ENCODE measurements at regions not wholly inside any gene's neighbourhood (a gene's known extent, or its start where the extent isn't known, plus 50 kb on each side); places are given as distances from the start of the nearest gene placed in this dataset.

GRCh38 chr22:25420925-25421904 lies 143.3 kb upstream of the GRK3 start:
- no peak overlapping the region for H3K9ac ChIP-seq (ENCODE audit: low read length)
- no peak overlapping the region for H3K27ac ChIP-seq (ENCODE audit: low read depth, low read length)
- POLR2A ChIA-PET: no interaction called here
- RAD21 ChIA-PET (ENCODE audit: low non-redundant PET in 1 of 2, low total read pairs in 2 of 2, uncharacterized antibody in 2 of 2, unreplicated experiment in 2 of 2): no interaction called here
- intact Hi-C loops (cut with micrococcal nuclease): no loop called here
- H2AFZ ChIP-seq (ENCODE audit: low read depth, low read length, poor library complexity, severe bottlenecking): no peak overlapping the region
- no peak overlapping the region for H3K4me3 ChIP-seq (replicated peaks in 1 of 2; ENCODE audit: low read depth in 1 of 2, low read length in 2 of 2)
- CTCF ChIA-PET: interaction anchor here (1.0 kb wide), 1 partner anchor 352 kb away, joined by 3 read pairs; no protein-coding TSS in a partner anchor
- H3K4me2 ChIP-seq (ENCODE audit: low read length): no peak overlapping the region
- no peaks in the 10 kb centered on the region for H3K9me3 ChIP-seq (ENCODE audit: control insufficient read depth in 1 of 2, insufficient read depth in 1 of 2, low read depth in 1 of 2, low read length in 2 of 2)
- no TSS peak for BruUV-seq (replicated peaks)
- no peaks in the 10 kb centered on the region for H3K36me3 ChIP-seq (ENCODE audit: control insufficient read depth in 1 of 2, insufficient read depth in 2 of 2, low read length in 2 of 2)
- TF ChIP-seq EGR1 (IDR thresholded peaks at IDR 0.05; ENCODE audit: low read depth) (no peak), REST (IDR thresholded peaks at IDR 0.05; ENCODE audit: low read depth) (no peak), SIN3A (IDR thresholded peaks at IDR 0.05; ENCODE audit: low read depth) (no peak)
- no peaks in the 10 kb centered on the region for H3K9me2 ChIP-seq (ENCODE audit: insufficient read depth)
- H3K4me1 ChIP-seq (ENCODE audit: control insufficient read depth in 1 of 2, insufficient read depth in 2 of 2, low read length in 2 of 2): no peaks in the 10 kb centered on the region
- no peaks in the 10 kb centered on the region for H4K20me1 ChIP-seq (ENCODE audit: insufficient read depth)
- DNase-seq (ENCODE audit: low read depth, low spot score) (no peak), ATAC-seq (no peak)
- no peaks in the 10 kb centered on the region for H3K27me3 ChIP-seq (ENCODE audit: insufficient read depth, low read length)
- no peaks in the 10 kb centered on the region for H3K79me2 ChIP-seq (ENCODE audit: insufficient read depth, low read length)
